Thymus (tissue), 11 donors: ENCODE measurements at regions not wholly inside any gene's neighbourhood (a gene's known extent, or its start where the extent isn't known, plus 50 kb on each side); places are given as distances from the start of the nearest gene placed in this dataset.

ENCODE experiments used
- DNase-seq, 9 donors: peaks; one replicate each; pipeline ENCODE4 v3.0.0-alpha.2; 2013; ENCODE audit warnings: low spot score in 9 of 9, low read depth in 6 of 9, missing footprints in 1 of 9
- H3K27ac ChIP-seq, 2 donors: one replicate each; pipeline ENCODE4 v1.5.1; 2013; ENCODE audit warnings: control low read depth in 1 of 2, low read depth in 1 of 2, low read length in 1 of 2, mild to moderate bottlenecking in 1 of 2, moderate library complexity in 1 of 2
- H3K27me3 ChIP-seq, 2 donors: one replicate each; pipeline ENCODE4 v1.5.1; 2013; ENCODE audit warnings: low read length in 1 of 2; ENCODE audit not compliant: control insufficient read depth in 2 of 2, insufficient read depth in 1 of 2
- H3K36me3 ChIP-seq, 2 donors: one replicate each; pipeline ENCODE4 v1.5.1; 2013; ENCODE audit warnings: low read length in 1 of 2, mild to moderate bottlenecking in 1 of 2, moderate library complexity in 1 of 2; ENCODE audit not compliant: control insufficient read depth in 2 of 2, insufficient read depth in 2 of 2
- H3K4me1 ChIP-seq, 2 donors: one replicate each; pipeline ENCODE4 v1.5.1; 2013; ENCODE audit warnings: low read length in 2 of 2; ENCODE audit not compliant: control insufficient read depth in 2 of 2, insufficient read depth in 2 of 2
- H3K4me3 ChIP-seq, 2 donors: one replicate each; pipeline ENCODE4 v1.5.1; 2013; ENCODE audit warnings: low read length in 2 of 2, control low read depth in 1 of 2, mild to moderate bottlenecking in 1 of 2
- H3K9me3 ChIP-seq, 2 donors: one replicate each; pipeline ENCODE4 v1.5.1; 2013; ENCODE audit warnings: low read length in 1 of 2, mild to moderate bottlenecking in 1 of 2; ENCODE audit not compliant: control insufficient read depth in 2 of 2, insufficient read depth in 1 of 2
- WGBS: extraction: QIAGEN DNeasy Blood & Tissue Kit; methylation state at CpG from one replicate; pipeline ENCODE4 v1.1.7; 2013; 5-methylcytosine and 5-hydroxymethylcytosine counted together
- donor health status: healthy.

DNA sequence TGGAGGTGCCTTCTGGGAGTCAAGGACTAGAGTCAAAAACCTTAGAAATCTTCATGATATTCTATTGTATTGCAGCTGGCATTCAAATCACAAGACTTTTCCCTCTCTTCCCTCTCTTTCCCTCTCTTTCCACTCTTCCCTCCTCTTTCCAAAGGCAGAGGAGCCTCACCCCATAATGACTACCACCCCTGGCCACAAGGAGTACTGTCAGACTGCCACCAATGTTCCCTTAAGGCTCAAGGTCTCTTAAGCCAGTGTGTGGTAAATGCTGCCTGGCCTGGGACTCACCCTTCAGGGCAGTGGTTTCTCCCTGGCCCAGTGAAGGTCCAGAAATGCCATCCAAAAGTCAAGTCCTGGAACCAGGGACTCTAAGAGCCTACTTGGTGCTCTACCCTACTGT, 605.9 kb upstream of the PKDCC start:
- Histone ChIP-seq H3K4me3 (no peak overlapping the region), H3K36me3 (no peaks in the 10 kb centered on the region), H3K4me1 (no peaks in the 10 kb centered on the region), H3K27ac (no peak overlapping the region), H3K27me3 (no peaks in the 10 kb centered on the region), H3K9me3 (no peaks in the 10 kb centered on the region)
- no peak for DNase-seq

DNA sequence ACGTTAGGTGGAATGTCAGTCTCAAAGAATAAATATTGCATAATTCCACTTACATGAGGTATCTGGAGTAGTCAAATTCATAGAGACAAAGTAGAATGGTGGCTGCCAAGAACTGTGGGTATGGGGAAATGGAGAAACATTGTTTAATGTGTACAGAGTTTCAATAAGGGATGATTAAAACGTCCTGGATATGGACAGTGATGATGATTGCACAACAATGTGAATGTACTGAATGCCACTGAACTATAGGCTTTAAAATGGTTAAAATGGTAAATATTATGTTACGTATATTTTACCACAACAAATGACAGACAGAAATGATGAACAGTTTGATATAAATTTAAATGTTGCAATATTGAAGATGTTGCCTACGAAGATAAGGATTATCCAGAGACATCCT, 602.0 kb upstream of the PKDCC start:
- Histone ChIP-seq H3K4me1 (no peaks in the 10 kb centered on the region), H3K9me3 (no peaks in the 10 kb centered on the region), H3K36me3 (no peaks in the 10 kb centered on the region), H3K4me3 (no peak overlapping the region), H3K27ac (no peak overlapping the region), H3K27me3 (no peaks in the 10 kb centered on the region)
- DNase-seq = no peak
- WGBS = 93% methylated on average over 4 of the region's 4 CpGs

DNA sequence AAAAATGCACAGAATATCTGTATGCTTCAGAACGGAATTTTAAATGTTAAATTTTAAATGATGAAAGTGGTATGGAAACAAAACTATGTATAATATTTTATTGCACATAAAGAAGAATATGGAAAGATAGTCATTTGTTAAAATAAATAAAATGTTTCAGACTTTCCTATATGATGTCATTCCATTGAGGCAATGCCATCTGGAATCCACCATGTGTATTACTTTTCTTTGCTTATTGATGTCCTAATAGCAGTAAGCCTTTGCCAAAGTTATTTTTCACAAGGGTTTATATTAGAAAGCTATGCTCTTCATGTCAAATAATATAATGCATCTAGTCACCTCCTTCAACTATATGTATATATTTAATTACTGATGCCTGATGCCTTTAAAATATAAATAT, 601.6 kb upstream of the PKDCC start:
- WGBS = 95% methylated on average over 1 of the region's 1 CpG
- Histone ChIP-seq H3K27me3 (no peaks in the 10 kb centered on the region), H3K4me1 (no peaks in the 10 kb centered on the region), H3K27ac (no peak overlapping the region), H3K9me3 (no peaks in the 10 kb centered on the region), H3K4me3 (no peak overlapping the region), H3K36me3 (no peaks in the 10 kb centered on the region)
- DNase-seq = no peak

DNA sequence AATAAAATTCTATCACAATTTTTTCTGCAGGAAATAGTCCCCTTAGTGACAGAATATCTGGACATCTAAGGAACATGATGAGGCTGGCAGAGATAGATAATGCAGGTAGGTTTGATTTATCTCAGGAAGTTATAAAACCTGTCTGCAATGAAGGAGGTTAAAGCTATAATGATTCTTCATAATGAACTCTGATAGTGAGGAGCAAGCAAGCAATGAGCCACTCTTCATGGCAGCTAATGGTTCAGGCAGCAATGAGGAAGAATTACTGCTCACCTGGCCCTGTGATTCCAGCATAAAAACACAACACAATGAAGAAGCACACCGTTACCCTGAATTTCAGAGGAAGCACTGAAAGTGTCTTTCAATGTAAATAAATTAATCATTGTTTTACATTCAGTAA, 599.6 kb upstream of the PKDCC start:
- Histone ChIP-seq H3K4me1 (no peaks in the 10 kb centered on the region), H3K9me3 (no peaks in the 10 kb centered on the region), H3K4me3 (no peak overlapping the region), H3K36me3 (no peaks in the 10 kb centered on the region), H3K27me3 (no peaks in the 10 kb centered on the region), H3K27ac (no peak overlapping the region)
- WGBS = 94% methylated on average over 1 of the region's 1 CpG
- DNase-seq = no peak

DNA sequence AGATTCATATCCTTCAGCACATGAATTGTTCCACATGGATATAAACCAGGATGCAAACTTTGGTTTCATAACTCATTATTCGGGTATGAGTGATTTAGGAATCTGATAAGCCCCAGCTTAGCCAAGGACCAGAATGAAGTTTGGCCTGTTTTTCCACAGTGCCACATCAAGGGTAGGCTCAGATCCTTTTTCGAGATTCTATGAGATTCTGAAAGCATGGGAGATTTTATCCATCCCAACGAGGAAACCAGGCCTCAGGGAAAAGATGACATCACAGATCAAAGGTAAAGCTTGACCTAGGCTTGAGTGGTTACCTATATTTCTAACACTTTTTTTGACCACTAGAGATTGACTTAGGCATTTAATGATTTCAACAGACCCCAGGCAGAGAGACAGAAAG, 590.8 kb upstream of the PKDCC start:
- WGBS = 96% methylated on average over 3 of the region's 3 CpGs
- Histone ChIP-seq H3K27me3 (no peaks in the 10 kb centered on the region), H3K4me1 (no peaks in the 10 kb centered on the region), H3K4me3 (no peak overlapping the region), H3K27ac (no peak overlapping the region), H3K36me3 (no peaks in the 10 kb centered on the region), H3K9me3 (no peaks in the 10 kb centered on the region)
- DNase-seq = no peak

DNA sequence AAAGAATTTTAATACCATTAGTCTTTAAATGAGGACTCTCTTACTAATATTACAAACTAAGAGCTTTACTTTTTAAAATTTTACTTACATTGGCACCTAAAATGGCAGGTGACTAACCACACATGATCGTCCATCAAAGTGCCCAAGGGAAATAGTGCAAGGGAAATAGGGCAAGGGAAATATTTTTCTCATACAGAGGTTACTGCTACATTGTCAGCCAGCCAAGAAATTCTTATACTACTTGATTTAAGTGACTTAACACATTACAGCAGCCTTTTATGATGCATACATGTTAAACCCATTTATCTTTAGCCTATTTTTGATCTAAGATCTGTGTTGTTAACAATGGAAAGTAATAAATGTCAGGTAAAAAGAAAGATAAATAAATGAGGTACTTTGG, 587.2 kb upstream of the PKDCC start:
- H3K27me3 ChIP-seq = no peaks in the 10 kb centered on the region
- H3K27ac ChIP-seq = no peak overlapping the region
- H3K9me3 ChIP-seq = no peaks in the 10 kb centered on the region
- 63% methylated on average over 1 of the region's 1 CpG for WGBS
- no peak for DNase-seq
- no peak overlapping the region for H3K4me3 ChIP-seq
- H3K36me3 ChIP-seq = no peaks in the 10 kb centered on the region
- H3K4me1 ChIP-seq = no peaks in the 10 kb centered on the region

DNA sequence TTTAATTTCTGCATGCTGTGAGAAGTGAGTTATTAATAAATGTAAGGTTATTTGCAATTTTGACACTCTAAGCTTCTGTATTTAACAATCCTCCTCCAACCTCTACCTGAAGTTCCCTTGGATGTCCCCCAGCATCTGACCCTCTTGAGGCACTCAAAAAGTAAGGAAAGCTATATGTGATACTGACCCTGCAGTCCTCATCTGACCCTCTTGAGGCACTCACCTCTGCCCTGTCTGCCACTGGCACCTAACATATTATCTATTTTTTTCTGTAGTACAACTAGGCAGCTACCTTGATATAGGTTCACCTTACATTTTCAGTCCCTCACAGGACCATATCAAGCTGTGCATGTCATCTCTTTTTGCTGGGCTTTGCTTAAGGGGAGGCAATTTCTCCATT, 583.4 kb upstream of the PKDCC start:
- no peaks in the 10 kb centered on the region for H3K9me3 ChIP-seq
- no peaks in the 10 kb centered on the region for H3K27me3 ChIP-seq
- H3K4me1 ChIP-seq = no peaks in the 10 kb centered on the region
- no peaks in the 10 kb centered on the region for H3K36me3 ChIP-seq
- H3K27ac ChIP-seq = no peak overlapping the region
- DNase-seq = no peak
- no peak overlapping the region for H3K4me3 ChIP-seq

DNA sequence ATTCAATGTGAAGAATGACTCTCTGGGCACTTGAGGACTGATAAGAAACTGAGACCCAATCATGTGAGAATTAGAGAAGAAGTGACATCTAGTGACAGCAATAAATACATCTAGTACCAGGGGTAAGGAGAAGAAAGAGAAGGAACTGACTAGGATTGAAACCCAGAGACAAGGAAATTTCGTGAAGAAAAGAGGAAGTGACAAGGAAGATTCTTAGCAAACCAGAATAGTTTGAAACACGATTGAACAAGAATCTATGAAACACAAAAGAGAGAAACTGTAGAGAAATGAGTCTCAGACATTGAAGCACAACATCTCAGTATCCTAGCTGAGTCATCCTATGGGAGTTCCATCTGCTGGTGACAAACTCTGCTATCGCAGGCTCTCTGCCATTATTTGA, 571.9 kb upstream of the PKDCC start:
- no peaks in the 10 kb centered on the region for H3K4me1 ChIP-seq
- no peak overlapping the region for H3K27ac ChIP-seq
- peak in 1 of 9 donors; percentile 4 for DNase-seq
- H3K36me3 ChIP-seq = no peaks in the 10 kb centered on the region
- no peak overlapping the region for H3K4me3 ChIP-seq
- no peaks in the 10 kb centered on the region for H3K27me3 ChIP-seq
- 55% methylated on average over 3 of the region's 3 CpGs for WGBS
- no peaks in the 10 kb centered on the region for H3K9me3 ChIP-seq

DNA sequence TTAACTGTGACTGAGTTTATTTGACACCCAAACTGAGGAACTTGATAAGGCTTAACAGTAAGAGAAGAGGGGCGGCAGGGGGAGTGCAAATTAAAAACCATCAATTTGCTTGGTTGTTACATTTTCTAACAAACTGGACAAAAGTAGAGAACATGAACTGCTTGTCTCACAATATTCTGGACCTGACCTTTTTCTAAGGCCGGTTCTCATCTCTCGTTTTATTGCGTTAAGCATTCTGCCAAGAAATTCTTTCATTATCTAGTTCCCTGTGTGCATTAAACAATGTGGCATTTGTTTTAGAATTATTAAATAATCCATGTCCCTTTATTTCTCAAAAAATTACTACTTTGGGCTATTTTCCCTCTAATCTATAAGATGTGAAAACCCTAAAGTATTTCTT, 565.2 kb upstream of the PKDCC start:
- no peaks in the 10 kb centered on the region for H3K27me3 ChIP-seq
- no peaks in the 10 kb centered on the region for H3K9me3 ChIP-seq
- no peaks in the 10 kb centered on the region for H3K36me3 ChIP-seq
- WGBS = 95% methylated on average over 4 of the region's 4 CpGs
- no peak overlapping the region for H3K27ac ChIP-seq
- H3K4me1 ChIP-seq = no peaks in the 10 kb centered on the region
- H3K4me3 ChIP-seq = no peak overlapping the region
- no peak for DNase-seq

DNA sequence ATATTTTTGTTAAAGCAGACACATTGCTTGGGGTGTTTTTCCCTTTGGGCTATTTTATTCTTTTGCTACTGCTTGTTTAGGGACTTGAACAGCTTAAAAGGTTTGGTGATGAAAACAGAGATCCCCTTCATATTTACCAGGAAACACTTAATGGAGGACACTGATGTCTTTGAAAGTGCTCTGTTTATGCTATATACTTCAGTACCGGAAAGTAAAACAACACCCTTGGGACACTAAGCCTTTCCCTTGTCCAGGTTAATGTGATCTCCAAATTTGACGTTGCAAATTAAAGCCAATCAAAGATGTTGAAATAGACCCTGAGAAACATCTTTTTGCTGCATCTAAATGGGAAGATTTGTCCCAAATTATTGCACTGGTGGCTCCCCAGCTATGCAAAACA, 564.6 kb upstream of the PKDCC start:
- no peak for DNase-seq
- H3K27me3 ChIP-seq = no peaks in the 10 kb centered on the region
- H3K4me3 ChIP-seq = no peak overlapping the region
- 92% methylated on average over 2 of the region's 2 CpGs for WGBS
- H3K27ac ChIP-seq = no peak overlapping the region
- H3K4me1 ChIP-seq = no peaks in the 10 kb centered on the region
- no peaks in the 10 kb centered on the region for H3K36me3 ChIP-seq
- no peaks in the 10 kb centered on the region for H3K9me3 ChIP-seq
